ENCODE measurements at regions not wholly inside any gene's neighbourhood (a gene's known extent, or its start where the extent isn't known, plus 50 kb on each side); places are given as distances from the start of the nearest gene placed in this dataset.

DNA sequence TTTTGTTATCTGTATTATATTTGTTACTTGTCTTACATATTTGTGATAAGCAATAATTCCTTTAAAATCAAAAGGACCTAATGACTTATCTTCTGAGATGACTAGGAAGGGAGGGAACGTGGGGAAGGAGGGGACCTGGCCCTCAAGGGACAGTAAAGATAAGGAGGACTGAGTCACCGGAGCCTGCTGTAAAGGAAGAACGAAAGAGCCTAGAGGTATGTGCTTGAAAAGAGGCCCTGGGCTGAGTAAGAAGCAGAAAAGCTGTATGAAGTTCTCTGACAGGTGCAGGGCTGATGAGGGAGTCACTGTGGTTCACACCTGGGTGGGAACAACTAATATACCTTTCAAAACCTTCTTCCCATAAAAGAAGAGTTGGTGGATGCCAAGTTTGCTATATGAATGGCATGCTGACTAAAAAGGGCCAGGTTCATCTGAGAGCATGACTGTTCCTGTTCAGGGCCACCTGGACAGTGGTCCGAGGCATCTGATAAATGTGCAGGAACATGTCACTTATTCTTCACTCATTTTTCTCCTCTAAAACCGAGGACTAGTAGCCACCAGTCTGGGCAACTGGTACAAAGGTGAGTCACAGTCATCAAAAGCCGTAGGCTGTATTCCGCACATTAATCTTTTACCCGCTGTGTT is 111.3 kb downstream of the TNFAIP3 start:
- no peak for TF ChIP-seq POLR2A (IDR thresholded peaks at IDR 0.05)
- TF ChIP-seq, protein P1, sequence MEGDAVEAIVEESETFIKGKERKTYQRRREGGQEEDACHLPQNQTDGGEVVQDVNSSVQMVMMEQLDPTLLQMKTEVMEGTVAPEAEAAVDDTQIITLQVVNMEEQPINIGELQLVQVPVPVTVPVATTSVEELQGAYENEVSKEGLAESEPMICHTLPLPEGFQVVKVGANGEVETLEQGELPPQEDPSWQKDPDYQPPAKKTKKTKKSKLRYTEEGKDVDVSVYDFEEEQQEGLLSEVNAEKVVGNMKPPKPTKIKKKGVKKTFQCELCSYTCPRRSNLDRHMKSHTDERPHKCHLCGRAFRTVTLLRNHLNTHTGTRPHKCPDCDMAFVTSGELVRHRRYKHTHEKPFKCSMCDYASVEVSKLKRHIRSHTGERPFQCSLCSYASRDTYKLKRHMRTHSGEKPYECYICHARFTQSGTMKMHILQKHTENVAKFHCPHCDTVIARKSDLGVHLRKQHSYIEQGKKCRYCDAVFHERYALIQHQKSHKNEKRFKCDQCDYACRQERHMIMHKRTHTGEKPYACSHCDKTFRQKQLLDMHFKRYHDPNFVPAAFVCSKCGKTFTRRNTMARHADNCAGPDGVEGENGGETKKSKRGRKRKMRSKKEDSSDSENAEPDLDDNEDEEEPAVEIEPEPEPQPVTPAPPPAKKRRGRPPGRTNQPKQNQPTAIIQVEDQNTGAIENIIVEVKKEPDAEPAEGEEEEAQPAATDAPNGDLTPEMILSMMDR (IDR thresholded peaks at IDR 0.05) = no peak
